Fibroblast of pulmonary artery (primary cell): ENCODE measurements at regions not wholly inside any gene's neighbourhood (a gene's known extent, or its start where the extent isn't known, plus 50 kb on each side); places are given as distances from the start of the nearest gene placed in this dataset.
A peak's percentile ranks its signal among the peaks of the same experiment; 100 is the strongest.
"Not testable (repeated sequence)": the region's sequence is repeated elsewhere in the genome, so short reads cannot be mapped to it uniquely, and the experiment has no call there.

Experiments
- DNase-seq: peaks from one replicate; pipeline ENCODE4 v3.0.0-alpha.2; 2010; ENCODE audit warnings: low read depth
- H3K4me3 ChIP-seq: replicated peaks from 2 replicates; pipeline ENCODE4 v1.5.1; 2011; ENCODE audit warnings: low read depth, mild to moderate bottlenecking, control low read depth, low read length, moderate library complexity
- CTCF ChIP-seq: IDR thresholded peaks from 2 replicates; pipeline ENCODE4 v1.5.1; 2011; ENCODE audit warnings: mild to moderate bottlenecking, control low read depth, low read length, inconsistent platforms; ENCODE audit errors: missing control alignments

GRCh38 chr3:107222907-107223306 is 154.3 kb upstream of the CCDC54 start:
- DNase-seq, result peak; percentile 87
- H3K4me3 ChIP-seq, result no peak overlapping the region
- no peak for TF ChIP-seq CTCF

GRCh38 chr3:107224026-107224596 is 153.1 kb upstream of the CCDC54 start:
- no peak for DNase-seq
- TF ChIP-seq CTCF, result no peak

GRCh38 chr3:107227091-107227490 is 150.1 kb upstream of the CCDC54 start:
- no peak for DNase-seq
- no peak overlapping the region for H3K4me3 ChIP-seq
- no peak for TF ChIP-seq CTCF

More at GRCh38 chr3:107224026-107224596, 153.1 kb upstream of the CCDC54 start:
- no peak overlapping the region for H3K4me3 ChIP-seq

- not testable (repeated sequence) for H3K4me3 ChIP-seq, DNase-seq
These were observed 143.4 kb upstream of the CCDC54 start for GRCh38 chr3:107233877-107234276.

GRCh38 chr3:107235193-107235927 is 141.9 kb upstream of the CCDC54 start:
- no peak for TF ChIP-seq CTCF
- H3K4me3 ChIP-seq, result peak overlapping the region; percentile 56
- peak; percentile 36 for DNase-seq

GRCh38 chr3:107235928-107236315 is 141.3 kb upstream of the CCDC54 start:
- peak overlapping the region; percentile 56 for H3K4me3 ChIP-seq
- DNase-seq, result peak; percentile 96
- peak; percentile 78 for TF ChIP-seq CTCF

GRCh38 chr3:107236655-107237337 is 140.4 kb upstream of the CCDC54 start:
- TF ChIP-seq CTCF, result no peak
- no peak for DNase-seq
- no peak overlapping the region for H3K4me3 ChIP-seq
